MG63 (cell line): ENCODE measurements at regions not wholly inside any gene's neighbourhood (a gene's known extent, or its start where the extent isn't known, plus 50 kb on each side); places are given as distances from the start of the nearest gene placed in this dataset.
"Not testable (repeated sequence)": the region's sequence is repeated elsewhere in the genome, so short reads cannot be mapped to it uniquely, and the experiment has no call there.

Experiments
- DNase-seq: peaks from one replicate; pipeline ENCODE4 v3.0.0-alpha.2; 2020
- H3K27me3 ChIP-seq: fragments of 250-450 bp; sonication (Bioruptor Pico); 2 replicates; pipeline ENCODE4 v1.5.1; 2020; ENCODE audit warnings: mild to moderate bottlenecking, moderate library complexity
- H3K36me3 ChIP-seq: fragments of 250-450 bp; sonication (Bioruptor Pico); 2 replicates; pipeline ENCODE4 v1.5.1; 2020; ENCODE audit warnings: mild to moderate bottlenecking, moderate library complexity
- H3K4me3 ChIP-seq: fragments of 250-450 bp; sonication (Bioruptor Pico); 2 replicates; pipeline ENCODE4 v1.5.1; 2020; ENCODE audit warnings: mild to moderate bottlenecking, moderate library complexity
- H3K9me3 ChIP-seq: fragments of 250-450 bp; sonication (Bioruptor Pico); 2 replicates; pipeline ENCODE4 v1.5.1; 2020; ENCODE audit warnings: mild to moderate bottlenecking, moderate library complexity

- no peaks in the 10 kb centered on the region for H3K27me3 ChIP-seq
- no peak overlapping the region for H3K4me3 ChIP-seq
- H3K36me3 ChIP-seq: no peaks in the 10 kb centered on the region
- DNase-seq: no peak
- no peaks in the 10 kb centered on the region for H3K9me3 ChIP-seq
Measured at GRCh38 chr2:16100006-16100405, 159.7 kb downstream of the MYCN start.

DNA sequence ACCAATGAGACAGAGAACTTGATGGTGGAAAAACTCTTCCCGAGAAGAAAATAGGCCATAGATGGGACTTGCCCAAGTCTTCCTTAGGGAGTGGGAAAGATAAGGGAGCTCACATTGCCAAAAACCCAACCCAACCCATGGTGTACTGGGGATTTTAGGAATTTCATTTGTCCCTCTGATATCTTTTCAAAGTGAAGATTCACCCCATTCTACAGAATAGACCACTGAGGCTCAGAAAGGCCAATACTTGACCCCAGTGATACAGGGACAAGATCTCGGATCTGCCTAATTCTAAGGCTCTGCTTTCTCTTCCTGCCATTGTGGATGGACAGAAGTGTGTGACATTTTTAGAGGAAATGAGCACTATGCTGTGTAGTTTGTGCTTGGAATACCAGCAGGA, 159.0 kb downstream of the MYCN start:
- DNase-seq: no peak
- H3K36me3 ChIP-seq: no peaks in the 10 kb centered on the region
- no peaks in the 10 kb centered on the region for H3K9me3 ChIP-seq
- no peak overlapping the region for H3K4me3 ChIP-seq
- no peaks in the 10 kb centered on the region for H3K27me3 ChIP-seq

GRCh38 chr2:16096962-16097361, 156.6 kb downstream of the MYCN start:
- no peak overlapping the region for H3K4me3 ChIP-seq
- no peaks in the 10 kb centered on the region for H3K9me3 ChIP-seq
- H3K36me3 ChIP-seq: no peaks in the 10 kb centered on the region
- no peak for DNase-seq
- no peaks in the 10 kb centered on the region for H3K27me3 ChIP-seq

DNA sequence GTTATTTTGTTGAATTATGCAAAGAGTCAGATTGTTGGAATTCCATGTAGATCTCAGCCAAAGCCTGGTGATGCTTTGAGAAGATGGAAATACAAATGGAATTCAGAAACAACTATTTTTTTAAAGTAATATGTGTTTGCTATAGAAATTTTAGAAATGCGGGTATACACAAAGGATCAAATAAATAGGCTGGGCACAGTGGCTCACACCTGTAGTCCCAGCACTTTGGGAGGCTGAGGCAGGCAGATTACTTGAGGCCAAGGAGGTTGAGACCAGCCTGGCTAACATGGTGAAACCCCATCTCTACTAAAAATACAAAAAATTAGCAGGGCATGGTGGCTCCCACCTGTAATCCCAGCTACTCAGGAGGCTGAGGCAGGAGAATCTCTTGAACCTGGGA, 155.1 kb downstream of the MYCN start:
- not testable (repeated sequence) for H3K36me3 ChIP-seq, H3K9me3 ChIP-seq, H3K4me3 ChIP-seq, DNase-seq, H3K27me3 ChIP-seq

- Histone ChIP-seq H3K9me3 (no peaks in the 10 kb centered on the region), H3K4me3 (no peak overlapping the region), H3K36me3 (no peaks in the 10 kb centered on the region), H3K27me3 (no peaks in the 10 kb centered on the region)
- no peak for DNase-seq
Measured at GRCh38 chr2:16094811-16095210, 154.5 kb downstream of the MYCN start.

- no peaks in the 10 kb centered on the region for H3K9me3 ChIP-seq
- H3K27me3 ChIP-seq: no peaks in the 10 kb centered on the region
- H3K36me3 ChIP-seq: no peaks in the 10 kb centered on the region
- no peak overlapping the region for H3K4me3 ChIP-seq
- no peak for DNase-seq
Measured at GRCh38 chr2:16093639-16094529, 153.5 kb downstream of the MYCN start.

- no peak for DNase-seq
- Histone ChIP-seq H3K27me3 (no peaks in the 10 kb centered on the region), H3K36me3 (no peaks in the 10 kb centered on the region), H3K9me3 (no peaks in the 10 kb centered on the region), H3K4me3 (no peak overlapping the region)
Measured at GRCh38 chr2:16092861-16093638, 152.7 kb downstream of the MYCN start.

- DNase-seq: no peak
- H3K27me3 ChIP-seq: no peaks in the 10 kb centered on the region
- no peaks in the 10 kb centered on the region for H3K9me3 ChIP-seq
- no peak overlapping the region for H3K4me3 ChIP-seq
- no peaks in the 10 kb centered on the region for H3K36me3 ChIP-seq
Measured at GRCh38 chr2:16091576-16092282, 151.4 kb downstream of the MYCN start.

DNA sequence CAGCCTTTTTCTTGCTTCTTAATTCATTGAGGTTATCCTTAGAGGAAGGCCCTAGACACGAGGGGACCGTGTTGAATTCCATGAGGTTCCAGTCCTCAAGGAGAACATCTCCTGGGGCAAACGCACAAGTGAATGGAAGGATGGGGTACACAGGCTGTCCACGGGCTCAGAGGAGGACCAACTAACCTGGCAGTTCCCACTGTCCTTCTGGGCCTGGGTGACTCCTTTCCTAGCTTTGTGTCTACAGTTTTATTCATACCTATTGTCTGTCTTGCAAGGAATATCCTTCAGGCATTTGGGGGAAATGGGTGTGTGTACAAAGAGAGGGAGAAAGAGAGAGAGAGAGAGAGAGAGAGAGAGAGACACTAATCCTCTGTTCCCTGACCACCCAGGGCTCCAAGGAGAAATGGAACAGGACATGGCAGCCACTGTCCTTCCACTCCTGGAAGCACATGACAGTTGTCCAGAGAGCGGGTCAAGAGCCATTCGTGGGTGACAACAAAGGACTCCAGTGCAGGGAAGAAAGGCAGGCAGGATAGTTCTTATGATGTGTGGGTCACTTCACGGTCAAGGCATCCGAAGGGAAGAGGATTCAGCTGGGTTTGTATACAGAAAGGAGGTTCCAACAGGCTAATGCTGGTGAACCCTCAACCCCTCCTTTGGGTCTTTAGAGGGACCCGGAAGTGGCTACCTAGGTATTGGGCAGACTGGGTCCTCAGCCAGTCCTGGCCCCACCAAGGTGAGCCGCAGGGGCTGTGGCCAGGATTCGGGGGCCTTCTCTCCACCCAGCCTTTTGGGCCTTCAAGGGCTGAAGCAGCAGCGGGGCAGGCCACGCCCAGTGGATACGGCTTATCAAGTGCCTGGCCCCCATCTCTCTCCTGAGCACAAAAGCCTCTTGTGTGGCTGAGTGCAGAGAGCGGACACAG, 150.6 kb downstream of the MYCN start:
- no peaks in the 10 kb centered on the region for H3K36me3 ChIP-seq
- DNase-seq: no peak
- no peak overlapping the region for H3K4me3 ChIP-seq
- no peaks in the 10 kb centered on the region for H3K9me3 ChIP-seq
- no peaks in the 10 kb centered on the region for H3K27me3 ChIP-seq

DNA sequence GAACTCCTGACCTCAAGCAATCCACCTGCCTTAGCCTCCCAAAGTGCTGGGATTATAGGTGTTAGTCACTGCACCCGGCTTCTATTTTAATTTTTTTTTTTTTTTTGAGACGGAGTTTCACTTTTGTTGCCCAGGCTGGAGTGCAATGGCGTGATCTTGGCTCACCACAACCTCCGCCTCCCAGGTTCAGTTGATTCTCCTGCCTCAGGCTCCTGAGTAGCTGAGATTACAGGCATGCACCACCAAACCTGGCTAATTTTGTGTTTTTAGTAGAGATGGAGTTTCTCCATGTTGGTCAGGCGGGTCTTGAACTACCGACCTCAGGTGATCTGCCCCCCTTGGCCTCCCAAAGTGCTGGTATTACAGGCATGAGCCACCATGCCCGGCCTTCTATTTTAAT, 149.1 kb downstream of the MYCN start:
- DNase-seq, H3K36me3 ChIP-seq, H3K27me3 ChIP-seq: not testable (repeated sequence)

GRCh38 chr2:16088802-16089112, 148.4 kb downstream of the MYCN start:
- Histone ChIP-seq H3K4me3 (no peak overlapping the region), H3K27me3 (no peaks in the 10 kb centered on the region), H3K36me3 (no peaks in the 10 kb centered on the region), H3K9me3 (no peaks in the 10 kb centered on the region)
- no peak for DNase-seq

More for the DNA sequence above, 149.1 kb downstream of the MYCN start:
- H3K9me3 ChIP-seq, H3K4me3 ChIP-seq: not testable (repeated sequence)

GRCh38 chr2:16088035-16088801, 147.9 kb downstream of the MYCN start:
- Histone ChIP-seq H3K27me3 (no peaks in the 10 kb centered on the region), H3K4me3 (no peak overlapping the region), H3K9me3 (no peaks in the 10 kb centered on the region), H3K36me3 (no peaks in the 10 kb centered on the region)
- no peak for DNase-seq

- not testable (repeated sequence) for DNase-seq, H3K4me3 ChIP-seq, H3K27me3 ChIP-seq, H3K9me3 ChIP-seq, H3K36me3 ChIP-seq
Measured at GRCh38 chr2:16086136-16086535, 145.8 kb downstream of the MYCN start.

DNA sequence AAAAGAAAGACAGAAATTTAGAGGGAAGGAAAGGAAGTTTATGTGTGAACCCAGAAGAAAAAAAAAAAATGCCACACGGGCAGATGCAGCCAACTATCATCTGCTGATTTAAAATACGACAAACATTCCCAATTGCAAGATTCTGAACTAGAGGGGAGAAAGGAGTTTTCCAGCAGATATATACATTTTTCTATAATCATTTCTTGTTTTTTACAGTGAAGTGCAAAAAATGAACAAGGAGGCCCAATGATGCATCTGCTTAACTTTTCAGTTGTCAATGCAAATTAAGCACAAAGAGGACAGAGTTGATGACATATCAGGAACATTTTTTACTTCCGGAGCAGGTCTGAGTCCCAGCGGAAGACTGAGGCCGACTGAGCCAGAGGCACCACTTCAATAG, 144.7 kb downstream of the MYCN start:
- no peaks in the 10 kb centered on the region for H3K27me3 ChIP-seq
- no peaks in the 10 kb centered on the region for H3K36me3 ChIP-seq
- no peak overlapping the region for H3K4me3 ChIP-seq
- H3K9me3 ChIP-seq: no peaks in the 10 kb centered on the region
- no peak for DNase-seq

GRCh38 chr2:16084274-16084673, 143.9 kb downstream of the MYCN start:
- no peak for DNase-seq
- Histone ChIP-seq H3K9me3 (no peaks in the 10 kb centered on the region), H3K27me3 (no peaks in the 10 kb centered on the region), H3K36me3 (no peaks in the 10 kb centered on the region), H3K4me3 (no peak overlapping the region)

DNA sequence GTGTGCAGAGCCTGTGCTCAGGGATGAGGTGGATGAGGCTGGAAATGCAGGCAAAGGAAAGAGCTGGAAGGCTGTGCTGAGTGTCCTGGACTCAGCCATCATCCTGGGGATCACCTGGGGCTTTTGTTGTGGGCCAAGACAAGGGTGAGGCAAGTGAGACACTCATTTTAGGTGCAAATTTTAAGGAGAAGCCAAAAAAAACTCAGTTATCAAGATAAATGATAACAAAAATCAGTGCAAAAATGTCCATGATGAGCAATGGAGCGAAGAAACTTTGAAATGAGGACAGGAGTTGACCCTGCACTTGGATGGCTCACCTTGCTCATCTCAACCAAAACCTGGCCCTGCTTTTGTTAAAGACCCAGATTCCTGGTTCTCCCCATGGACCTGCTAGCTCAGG, 141.9 kb downstream of the MYCN start:
- Histone ChIP-seq H3K4me3 (no peak overlapping the region), H3K36me3 (no peaks in the 10 kb centered on the region), H3K27me3 (no peaks in the 10 kb centered on the region), H3K9me3 (no peaks in the 10 kb centered on the region)
- no peak for DNase-seq
